Gastroesophageal sphincter (tissue), 4 donors: ENCODE measurements at regions not wholly inside any gene's neighbourhood (a gene's known extent, or its start where the extent isn't known, plus 50 kb on each side); places are given as distances from the start of the nearest gene placed in this dataset.

Experiments used
- ATAC-seq: fragments of 150-250 bp; one replicate; pipeline ENCODE4 v1.9.1; 2016; ENCODE audit warnings: mild to moderate bottlenecking, moderate library complexity
- H3K27ac ChIP-seq, 4 donors: fragments of 200-600 bp; sonication (generic) in 3 of 4; 1 replicate in 3 of 4; 2 replicates in 1 of 4; pipeline ENCODE4 v1.5.1; 2016 to 2019
- H3K27me3 ChIP-seq: fragments of 200-600 bp; sonication (generic); one replicate; pipeline ENCODE4 v1.5.1; 2019
- H3K36me3 ChIP-seq, 2 donors: fragments of 200-600 bp; sonication (generic); one replicate each; pipeline ENCODE4 v1.5.1; 2019; ENCODE audit warnings: control low read depth in 1 of 2
- H3K4me1 ChIP-seq, 3 donors: fragments of 200-600 bp; sonication (generic); 1 replicate in 2 of 3; 2 replicates in 1 of 3; pipeline ENCODE4 v1.5.1; 2016 to 2019; ENCODE audit warnings: control low read depth in 2 of 3
- H3K4me3 ChIP-seq, 2 donors: fragments of 200-600 bp; sonication (generic); one replicate each; pipeline ENCODE4 v1.5.1; 2019; ENCODE audit warnings: mild to moderate bottlenecking in 1 of 2, moderate library complexity in 1 of 2
- H3K9me3 ChIP-seq, 3 donors: fragments of 200-600 bp; sonication (generic); one replicate each; pipeline ENCODE4 v1.5.1; 2017 to 2019; ENCODE audit warnings: control low read depth in 2 of 3
- CTCF ChIP-seq, 4 experiments: fragments of 200-600 bp in 2 of 4; fragments of 450-650 bp in 2 of 4; sonication (generic) in 1 of 4; IDR thresholded peaks; one replicate each; pipeline ENCODE4 v1.5.1; 2017 to 2019; ENCODE audit warnings: antibody characterized with exemption in 4 of 4, mild to moderate bottlenecking in 2 of 4, moderate library complexity in 2 of 4
- EP300 ChIP-seq: sonication (generic); formaldehyde crosslinking; IDR thresholded peaks from one replicate; pipeline ENCODE4 v1.6.1; 2017; ENCODE audit warnings: antibody characterized with exemption, mild to moderate bottlenecking
- POLR2A ChIP-seq, 2 donors: fragments of 450-650 bp; IDR thresholded peaks; one replicate each; pipeline ENCODE4 v1.6.1; 2017; ENCODE audit warnings: antibody characterized with exemption in 2 of 2, mild to moderate bottlenecking in 2 of 2, moderate library complexity in 1 of 2
- POLR2AphosphoS5 ChIP-seq: sonication (generic); formaldehyde crosslinking; IDR thresholded peaks from one replicate; pipeline ENCODE4 v1.6.1; 2017; ENCODE audit warnings: antibody characterized with exemption
- WGBS, 2 donors: methylation state at CpG; one replicate each; pipeline ENCODE4 v1.1.5; 2018; ENCODE audit warnings: low coverage in 1 of 2; 5-methylcytosine and 5-hydroxymethylcytosine counted together

DNA sequence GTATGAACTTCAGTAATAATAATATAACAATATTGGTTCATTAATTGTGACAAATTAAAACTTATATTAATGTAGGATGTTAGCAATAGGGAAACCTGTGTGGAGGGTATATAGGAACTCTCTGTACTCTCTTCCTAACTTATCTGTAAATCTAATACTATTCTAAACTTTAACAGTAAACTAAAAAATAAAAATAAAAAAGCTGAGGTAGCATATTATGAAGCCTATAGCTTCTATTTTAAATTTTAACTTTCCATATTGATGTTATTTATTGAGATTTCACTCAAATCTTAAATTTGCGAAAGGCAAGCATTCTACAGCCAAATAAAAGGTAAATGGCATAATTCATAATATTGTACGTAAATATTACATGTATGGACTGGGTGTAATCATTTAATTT, 326.4 kb downstream of the MEI4 start:
- Histone ChIP-seq H3K27ac (no peak overlapping the region), H3K4me3 (no peak overlapping the region), H3K9me3 (peaks cover 0 to 12% (median 0%) of the 10 kb centered on the region in 3 donors), H3K36me3 (no peaks in the 10 kb centered on the region), H3K4me1 (no peaks in the 10 kb centered on the region), H3K27me3 (no peaks in the 10 kb centered on the region)
- TF ChIP-seq POLR2AphosphoS5 (no peak), CTCF (IDR thresholded peaks at IDR 0.05) (no peak), POLR2A (IDR thresholded peaks at IDR 0.05) (no peak), EP300 (no peak)
- ATAC-seq = no peak
- 83 to 86% methylated on average over 2 of the region's 2 CpGs for WGBS, 2 donors

DNA sequence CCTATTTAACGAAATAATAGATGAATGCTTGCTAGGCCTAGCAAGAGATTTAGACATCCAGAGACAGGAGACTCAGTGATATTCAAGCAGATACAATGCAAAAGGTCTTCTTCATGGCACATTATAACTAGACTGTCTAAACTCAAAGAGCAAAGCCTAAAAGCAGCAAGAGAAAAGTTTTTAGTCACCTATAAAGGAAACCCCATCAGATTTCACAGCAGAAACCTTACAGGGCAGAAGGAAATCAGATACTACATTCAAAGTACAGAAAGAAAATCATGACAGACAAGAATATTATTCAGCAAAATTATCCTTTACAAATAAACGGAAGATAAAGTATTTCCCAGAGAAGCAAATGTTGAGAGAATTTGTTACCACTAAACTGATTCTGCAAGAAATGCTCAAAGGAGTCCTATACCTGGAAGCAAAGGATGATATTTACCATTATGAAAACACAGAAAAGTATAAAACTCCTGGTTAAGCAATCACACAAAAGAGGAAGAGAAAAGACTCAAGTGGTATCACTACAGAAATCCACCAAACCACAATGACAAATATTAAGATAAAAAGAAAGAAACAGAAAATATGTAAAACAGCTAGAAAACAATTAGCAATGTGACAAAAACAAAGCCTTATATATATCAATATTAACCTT, 333.7 kb downstream of the MEI4 start:
- ATAC-seq = no peak
- no peak overlapping the region for H3K4me3 ChIP-seq
- peaks cover 0 to 15% (median 0%) of the 10 kb centered on the region in 3 donors for H3K9me3 ChIP-seq
- H3K36me3 ChIP-seq = no peaks in the 10 kb centered on the region
- WGBS, 2 donors = 75 to 76% methylated on average over 1 to 2 of the region's 2 CpGs
- no peaks in the 10 kb centered on the region for H3K27me3 ChIP-seq
- TF ChIP-seq POLR2AphosphoS5 (no peak), EP300 (no peak), CTCF (IDR thresholded peaks at IDR 0.05) (no peak), POLR2A (IDR thresholded peaks at IDR 0.05) (no peak)
- H3K4me1 ChIP-seq = no peaks in the 10 kb centered on the region
- H3K27ac ChIP-seq = no peak overlapping the region

DNA sequence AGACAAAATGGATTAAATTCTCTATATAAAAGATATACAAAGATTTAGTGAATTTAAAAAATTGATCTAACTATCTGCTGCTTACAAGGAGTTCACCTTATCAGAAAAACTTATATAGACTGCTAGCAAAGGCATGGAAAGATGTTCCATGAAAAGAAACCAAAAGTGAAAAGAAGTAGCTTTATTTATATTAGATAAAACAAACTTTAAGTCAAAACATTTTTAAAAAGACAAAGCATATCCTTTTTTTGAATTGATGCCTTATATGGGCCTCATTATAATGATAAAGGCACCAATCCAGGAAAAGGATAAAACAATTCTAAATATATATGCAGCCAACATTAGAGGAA, 334.2 kb downstream of the MEI4 start:
- Histone ChIP-seq H3K27me3 (no peaks in the 10 kb centered on the region), H3K36me3 (no peaks in the 10 kb centered on the region), H3K27ac (no peak overlapping the region), H3K9me3 (peaks cover 0 to 15% (median 0%) of the 10 kb centered on the region in 3 donors), H3K4me3 (no peak overlapping the region), H3K4me1 (no peaks in the 10 kb centered on the region)
- ATAC-seq = no peak
- TF ChIP-seq POLR2AphosphoS5 (no peak), POLR2A (IDR thresholded peaks at IDR 0.05) (no peak), CTCF (IDR thresholded peaks at IDR 0.05) (no peak), EP300 (no peak)

- 60% methylated on average over 1 of the region's 1 CpG; no CpG with 5 or more reads in 1 of the 2 donors for WGBS, 2 donors
- no peak for ATAC-seq
- TF ChIP-seq POLR2AphosphoS5 = no peak
- no peak for TF ChIP-seq POLR2A (IDR thresholded peaks at IDR 0.05)
- TF ChIP-seq EP300 = no peak
- TF ChIP-seq CTCF (IDR thresholded peaks at IDR 0.05) = no peak
- no peaks in the 10 kb centered on the region for H3K4me1 ChIP-seq
- H3K9me3 ChIP-seq = peaks cover 0 to 6% (median 0%) of the 10 kb centered on the region in 3 donors
- no peak overlapping the region for H3K4me3 ChIP-seq
- no peak overlapping the region for H3K27ac ChIP-seq
- H3K36me3 ChIP-seq = no peaks in the 10 kb centered on the region
- no peaks in the 10 kb centered on the region for H3K27me3 ChIP-seq
These were observed 357.3 kb downstream of the MEI4 start for GRCh38 chr6:78010130-78010529.

DNA sequence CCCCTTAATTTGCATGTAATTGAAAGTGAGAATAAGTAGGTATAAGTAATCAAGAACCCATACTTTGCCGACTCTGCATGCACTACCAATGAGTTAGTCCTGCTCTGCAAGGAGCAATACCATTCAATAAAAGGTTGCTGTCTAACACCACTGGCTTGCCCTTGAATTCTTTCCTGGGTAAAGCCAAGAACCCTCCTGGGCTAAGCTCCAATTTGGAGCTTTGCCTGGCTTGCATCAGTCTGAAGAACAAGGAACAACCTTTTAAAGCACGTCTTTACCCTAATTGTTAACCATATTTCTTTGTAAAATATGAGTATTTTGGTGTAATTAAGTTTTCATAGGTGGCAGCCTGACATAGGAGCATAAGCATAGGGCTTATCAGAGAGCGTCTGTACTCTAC, 367.7 kb downstream of the MEI4 start:
- no peak for TF ChIP-seq CTCF (IDR thresholded peaks at IDR 0.05)
- no peak for TF ChIP-seq EP300
- TF ChIP-seq POLR2A (IDR thresholded peaks at IDR 0.05) = no peak
- TF ChIP-seq POLR2AphosphoS5 = no peak
- 58 to 80% methylated on average over 1 to 2 of the region's 3 CpGs for WGBS, 2 donors

More for the DNA sequence above, 367.7 kb downstream of the MEI4 start:
- Histone ChIP-seq H3K4me3 (no peak overlapping the region), H3K9me3 (no peaks in the 10 kb centered on the region), H3K36me3 (no peaks in the 10 kb centered on the region), H3K27ac (no peak overlapping the region), H3K4me1 (no peaks in the 10 kb centered on the region), H3K27me3 (no peaks in the 10 kb centered on the region)
- no peak for ATAC-seq
